ENCODE measurements at regions not wholly inside any gene's neighbourhood (a gene's known extent, or its start where the extent isn't known, plus 50 kb on each side); places are given as distances from the start of the nearest gene placed in this dataset.

DNA sequence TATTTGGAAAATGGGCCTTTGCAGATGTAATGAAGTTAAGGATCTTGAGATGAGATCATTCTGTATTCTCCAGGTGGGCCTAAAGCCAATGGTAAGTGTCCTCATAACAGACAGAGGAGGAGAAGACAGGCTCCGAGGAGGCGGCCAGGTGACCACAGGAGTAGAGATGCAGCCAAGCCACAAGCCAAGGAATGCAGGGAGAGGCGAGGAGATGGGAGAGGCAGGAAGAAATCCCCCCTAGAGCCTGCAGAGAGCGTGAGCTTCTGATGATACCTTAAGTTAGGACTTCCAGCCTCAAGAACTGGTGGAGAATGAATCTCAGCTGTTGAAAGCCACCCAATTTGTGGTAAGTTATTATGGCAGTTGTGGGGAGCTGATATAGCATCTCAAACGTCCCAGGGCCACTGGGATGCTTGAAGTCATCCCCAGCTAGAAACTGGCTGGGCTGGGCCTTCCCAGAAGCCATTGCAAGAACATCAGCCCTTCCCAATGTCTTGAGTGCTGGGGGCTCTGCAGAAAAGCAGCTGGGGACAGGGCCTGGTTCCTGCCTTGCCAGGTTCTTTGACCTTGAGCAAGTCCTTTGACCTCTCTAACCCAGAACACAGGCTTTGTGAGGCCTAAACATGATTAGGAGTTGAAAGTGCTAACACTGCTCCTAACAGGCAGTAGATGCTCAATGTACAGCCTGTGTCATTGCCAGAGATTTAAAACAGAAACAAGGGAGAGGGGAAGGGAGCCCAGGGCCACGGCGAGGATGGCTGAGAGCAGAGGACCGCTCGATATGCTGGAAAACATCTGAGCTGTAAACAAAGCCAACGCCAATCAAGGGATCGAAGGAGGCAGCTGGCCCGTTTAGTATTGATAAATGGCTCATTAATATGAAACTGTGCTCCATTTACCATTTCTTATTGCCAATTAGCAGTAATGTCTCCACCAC, 632.3 kb downstream of the TBC1D22A start:
- POLR2A ChIA-PET, result no interaction called here
- H3K4me1 Mint-ChIP-seq, result no peaks in the 10 kb centered on the region

DNA sequence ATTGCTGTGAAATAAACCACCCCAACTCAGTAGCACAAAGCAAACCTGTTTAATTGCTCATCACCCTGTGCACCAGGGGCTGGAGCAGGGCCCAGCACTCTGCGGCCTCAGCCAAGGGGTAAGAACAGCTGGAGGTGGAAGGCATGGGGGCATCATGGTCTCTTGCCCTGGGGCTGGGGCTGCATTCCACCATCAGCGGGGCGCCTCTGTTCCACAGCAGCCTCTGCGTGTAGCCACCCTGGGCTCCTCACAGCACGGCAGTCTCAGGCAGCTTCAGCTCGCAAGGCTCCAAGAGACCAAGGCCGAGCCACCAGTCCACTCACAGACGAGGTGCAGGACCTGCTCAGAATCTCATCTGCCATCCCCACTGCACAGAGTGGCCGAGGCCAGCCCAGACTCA, 630.7 kb downstream of the TBC1D22A start:
- no peaks in the 10 kb centered on the region for H3K9me3 ChIP-seq (ENCODE audit: control extremely low read depth in 1 of 3, control insufficient read depth in 2 of 3, insufficient read depth in 1 of 3, low read length in 2 of 3)
- H3K4me2 ChIP-seq (replicated peaks; ENCODE audit: low read depth, low read length, poor library complexity, severe bottlenecking), result no peak overlapping the region
- CTCF ChIA-PET, result no interaction called here
- POLR2A ChIA-PET, result no interaction called here
- H3K27me3 ChIP-seq (replicated peaks in 1 of 4; ENCODE audit: control extremely low read depth in 1 of 4, control insufficient read depth in 3 of 4, insufficient read depth in 4 of 4, low read length in 3 of 4), result no peaks in the 10 kb centered on the region
- no peak overlapping the region for H3K27ac ChIP-seq (ENCODE audit: low read length in 2 of 2)
- H3K9me3 Mint-ChIP-seq (ENCODE audit: insufficient read depth), result no peaks in the 10 kb centered on the region
- no peak overlapping the region for H3K4me3 Mint-ChIP-seq
- 92% methylated on average over 8 of the region's 9 CpGs for WGBS (ENCODE audit: insufficient coverage)
- no peaks in the 10 kb centered on the region for H3K4me1 ChIP-seq (ENCODE audit: control insufficient read depth in 2 of 2, insufficient read depth in 2 of 2, low read length in 2 of 2)
- intact Hi-C loops (cut with micrococcal nuclease), result no loop called here
- no peak overlapping the region for H3K9ac ChIP-seq (ENCODE audit: low read length)
- H2AFZ ChIP-seq (ENCODE audit: insufficient read depth, low read depth, low read length, poor library complexity, severe bottlenecking), result no peak overlapping the region
- H3K79me2 ChIP-seq (ENCODE audit: control insufficient read depth, insufficient read depth, low read length), result no peaks in the 10 kb centered on the region
- DNase-seq, result no peak
- H3K4me1 Mint-ChIP-seq, result no peaks in the 10 kb centered on the region
- TF ChIP-seq, protein P1, sequence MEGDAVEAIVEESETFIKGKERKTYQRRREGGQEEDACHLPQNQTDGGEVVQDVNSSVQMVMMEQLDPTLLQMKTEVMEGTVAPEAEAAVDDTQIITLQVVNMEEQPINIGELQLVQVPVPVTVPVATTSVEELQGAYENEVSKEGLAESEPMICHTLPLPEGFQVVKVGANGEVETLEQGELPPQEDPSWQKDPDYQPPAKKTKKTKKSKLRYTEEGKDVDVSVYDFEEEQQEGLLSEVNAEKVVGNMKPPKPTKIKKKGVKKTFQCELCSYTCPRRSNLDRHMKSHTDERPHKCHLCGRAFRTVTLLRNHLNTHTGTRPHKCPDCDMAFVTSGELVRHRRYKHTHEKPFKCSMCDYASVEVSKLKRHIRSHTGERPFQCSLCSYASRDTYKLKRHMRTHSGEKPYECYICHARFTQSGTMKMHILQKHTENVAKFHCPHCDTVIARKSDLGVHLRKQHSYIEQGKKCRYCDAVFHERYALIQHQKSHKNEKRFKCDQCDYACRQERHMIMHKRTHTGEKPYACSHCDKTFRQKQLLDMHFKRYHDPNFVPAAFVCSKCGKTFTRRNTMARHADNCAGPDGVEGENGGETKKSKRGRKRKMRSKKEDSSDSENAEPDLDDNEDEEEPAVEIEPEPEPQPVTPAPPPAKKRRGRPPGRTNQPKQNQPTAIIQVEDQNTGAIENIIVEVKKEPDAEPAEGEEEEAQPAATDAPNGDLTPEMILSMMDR (IDR thresholded peaks at IDR 0.05), result no peak
- no peak for TF ChIP-seq EZH2 (IDR thresholded peaks at IDR 0.05; ENCODE audit: borderline replicate concordance, insufficient read depth, low read depth, low read length, poor library complexity, severe bottlenecking)
- no peak overlapping the region for H3K27ac Mint-ChIP-seq
- no peak overlapping the region for H3K4me3 ChIP-seq (ENCODE audit: control extremely low read depth in 1 of 5, extremely low read depth in 1 of 5, insufficient read depth in 1 of 5, low read depth in 2 of 5, low read length in 4 of 5)
- no peak for ATAC-seq (ENCODE audit: low read depth)
- no peaks in the 10 kb centered on the region for H4K20me1 ChIP-seq (ENCODE audit: control insufficient read depth, insufficient read depth, low read length, poor library complexity, severe bottlenecking)
- H3K27me3 Mint-ChIP-seq, result no peaks in the 10 kb centered on the region
- no peaks in the 10 kb centered on the region for H3K36me3 ChIP-seq (replicated peaks in 1 of 2; ENCODE audit: control extremely low read depth in 1 of 2, control insufficient read depth in 1 of 2, extremely low read depth in 1 of 2, insufficient read depth in 2 of 2, low read length in 1 of 2)

More for the DNA sequence above, 632.3 kb downstream of the TBC1D22A start:
- Histone ChIP-seq H3K4me3 (ENCODE audit: control extremely low read depth in 1 of 5, extremely low read depth in 1 of 5, insufficient read depth in 1 of 5, low read depth in 2 of 5, low read length in 4 of 5) (no peak overlapping the region), H3K4me2 (replicated peaks; ENCODE audit: low read depth, low read length, poor library complexity, severe bottlenecking) (no peak overlapping the region), H3K4me1 (ENCODE audit: control insufficient read depth in 2 of 2, insufficient read depth in 2 of 2, low read length in 2 of 2) (no peaks in the 10 kb centered on the region), H3K27ac (ENCODE audit: low read length in 2 of 2) (no peak overlapping the region), H3K9me3 (ENCODE audit: control extremely low read depth in 1 of 3, control insufficient read depth in 2 of 3, insufficient read depth in 1 of 3, low read length in 2 of 3) (no peaks in the 10 kb centered on the region), H3K79me2 (ENCODE audit: control insufficient read depth, insufficient read depth, low read length) (no peaks in the 10 kb centered on the region), H3K36me3 (replicated peaks in 1 of 2; ENCODE audit: control extremely low read depth in 1 of 2, control insufficient read depth in 1 of 2, extremely low read depth in 1 of 2, insufficient read depth in 2 of 2, low read length in 1 of 2) (no peaks in the 10 kb centered on the region), H3K27me3 (replicated peaks in 1 of 4; ENCODE audit: control extremely low read depth in 1 of 4, control insufficient read depth in 3 of 4, insufficient read depth in 4 of 4, low read length in 3 of 4) (no peaks in the 10 kb centered on the region), H2AFZ (ENCODE audit: insufficient read depth, low read depth, low read length, poor library complexity, severe bottlenecking) (no peak overlapping the region), H3K9ac (ENCODE audit: low read length) (no peak overlapping the region), H4K20me1 (ENCODE audit: control insufficient read depth, insufficient read depth, low read length, poor library complexity, severe bottlenecking) (no peaks in the 10 kb centered on the region)
- CTCF ChIA-PET, result no interaction called here
- no peaks in the 10 kb centered on the region for H3K27me3 Mint-ChIP-seq
- ATAC-seq (ENCODE audit: low read depth) (no peak), DNase-seq (no peak)
- no peaks in the 10 kb centered on the region for H3K9me3 Mint-ChIP-seq (ENCODE audit: insufficient read depth)
- H3K4me3 Mint-ChIP-seq, result no peak overlapping the region
- H3K27ac Mint-ChIP-seq, result no peak overlapping the region
- TF ChIP-seq, protein P1 (IDR thresholded peaks at IDR 0.05), result no peak
- TF ChIP-seq EZH2 (IDR thresholded peaks at IDR 0.05; ENCODE audit: borderline replicate concordance, insufficient read depth, low read depth, low read length, poor library complexity, severe bottlenecking), result no peak
- intact Hi-C loops (cut with micrococcal nuclease), result no loop called here
- WGBS (ENCODE audit: insufficient coverage), result 83% methylated on average over 9 of the region's 12 CpGs
